Activated B cell treated with CpG ODN at 0.5 μM for 24 hours (primary cell): ENCODE measurements at regions not wholly inside any gene's neighbourhood (a gene's known extent, or its start where the extent isn't known, plus 50 kb on each side); places are given as distances from the start of the nearest gene placed in this dataset.
A peak's percentile ranks its signal among the peaks of the same experiment; 100 is the strongest.

Experiments
- ATAC-seq: fragments of 200-7000 bp; cut with Tn5 transposase; one replicate; pipeline ENCODE4 v1.10.0; 2021; ENCODE audit warnings: low read depth, mild to moderate bottlenecking, moderate library complexity
- CTCF ChIA-PET: fragments of 350-600 bp; sonication (Branson Sonifier 250); formaldehyde crosslinking; loops from one replicate; lab custom pipeline; 2021; ENCODE audit warnings: antibody characterized with exemption; lab: Charles Lee
- POLR2A ChIA-PET: fragments of 350-600 bp; sonication (Branson Sonifier 250); formaldehyde crosslinking; loops from one replicate; lab custom pipeline; 2021; ENCODE audit warnings: antibody characterized with exemption; lab: Charles Lee
- DNase-seq: peaks from one replicate; pipeline ENCODE4 v3.0.0; 2022
- H3K27ac Mint-ChIP-seq: one replicate; pipeline ENCODE4 v1.8.0; 2020; ENCODE audit warnings: mixed read lengths
- H3K27me3 Mint-ChIP-seq: one replicate; pipeline ENCODE4 v1.8.0; 2021; ENCODE audit warnings: mixed read lengths
- H3K36me3 Mint-ChIP-seq: one replicate; pipeline ENCODE4 v1.8.0; 2021; ENCODE audit warnings: low read depth, mixed read lengths
- H3K4me1 Mint-ChIP-seq: one replicate; pipeline ENCODE4 v1.8.0; 2021; ENCODE audit warnings: mixed read lengths
- H3K4me3 Mint-ChIP-seq: one replicate; pipeline ENCODE4 v1.8.0; 2020; ENCODE audit warnings: mild to moderate bottlenecking, mixed read lengths
- H3K9me3 Mint-ChIP-seq: one replicate; pipeline ENCODE4 v1.8.0; 2020; ENCODE audit warnings: mixed read lengths
- CTCF ChIP-seq: fragments of 200-600 bp; IDR thresholded peaks from one replicate; pipeline ENCODE4 v1.8.0; 2022; ENCODE audit warnings: antibody characterized with exemption, mild to moderate bottlenecking
- intact Hi-C: fragments of 100-400 bp; cut with micrococcal nuclease; formaldehyde crosslinking; loops from one replicate; pipeline ENCODE4 v1.15.1; 2024

DNA sequence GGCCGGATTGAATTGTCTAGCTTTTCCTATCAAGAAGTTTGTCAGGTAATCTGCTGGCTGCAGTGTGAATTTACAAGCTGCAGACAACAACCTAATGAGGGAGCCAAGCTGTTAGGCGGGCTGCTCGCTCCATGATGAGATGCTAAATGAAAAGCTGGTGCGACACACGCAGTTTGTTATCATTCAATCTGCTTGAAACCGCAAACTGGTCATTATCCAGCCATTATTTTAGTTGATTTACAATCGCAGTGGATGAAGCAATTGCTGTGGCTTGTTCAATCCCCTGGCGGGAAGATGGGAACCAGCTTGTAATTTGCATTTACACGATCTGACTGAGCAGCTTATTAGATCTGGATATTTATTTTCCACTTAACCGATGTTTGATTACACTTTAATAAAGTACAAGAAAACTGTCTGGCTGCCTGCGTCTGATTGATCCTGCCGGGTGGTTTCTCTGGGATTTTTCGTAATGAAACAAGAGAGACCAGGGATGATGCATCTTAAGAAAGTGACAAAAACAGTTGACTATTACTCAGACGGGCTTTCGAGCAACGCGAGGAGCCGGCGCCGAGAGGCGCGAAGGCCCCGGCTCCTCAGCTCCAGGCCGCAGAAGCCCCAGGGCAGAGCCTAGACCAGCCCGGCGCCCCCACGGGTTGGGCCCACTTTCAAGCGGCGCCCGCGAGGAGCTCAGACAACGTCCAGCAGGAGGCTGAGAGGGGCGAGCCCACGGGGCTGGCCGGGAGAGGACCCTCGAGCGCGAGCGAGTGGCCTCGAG is 118.0 kb upstream of the BARHL2 start:
- H3K27me3 Mint-ChIP-seq, result peaks cover 75% of the 10 kb centered on the region
- no peak for DNase-seq
- H3K27ac Mint-ChIP-seq, result no peak overlapping the region
- POLR2A ChIA-PET, result no interaction called here
- CTCF ChIA-PET, result no interaction called here
- no peak for ATAC-seq
- no peaks in the 10 kb centered on the region for H3K36me3 Mint-ChIP-seq
- H3K4me3 Mint-ChIP-seq, result peak overlapping the region; percentile 3
- H3K9me3 Mint-ChIP-seq, result no peaks in the 10 kb centered on the region
- intact Hi-C loops, result loop anchor here (2.0 kb wide), 1 partner anchor 112 kb away; no protein-coding TSS in a partner anchor
- TF ChIP-seq CTCF, result no peak
- H3K4me1 Mint-ChIP-seq, result peaks cover 23% of the 10 kb centered on the region

DNA sequence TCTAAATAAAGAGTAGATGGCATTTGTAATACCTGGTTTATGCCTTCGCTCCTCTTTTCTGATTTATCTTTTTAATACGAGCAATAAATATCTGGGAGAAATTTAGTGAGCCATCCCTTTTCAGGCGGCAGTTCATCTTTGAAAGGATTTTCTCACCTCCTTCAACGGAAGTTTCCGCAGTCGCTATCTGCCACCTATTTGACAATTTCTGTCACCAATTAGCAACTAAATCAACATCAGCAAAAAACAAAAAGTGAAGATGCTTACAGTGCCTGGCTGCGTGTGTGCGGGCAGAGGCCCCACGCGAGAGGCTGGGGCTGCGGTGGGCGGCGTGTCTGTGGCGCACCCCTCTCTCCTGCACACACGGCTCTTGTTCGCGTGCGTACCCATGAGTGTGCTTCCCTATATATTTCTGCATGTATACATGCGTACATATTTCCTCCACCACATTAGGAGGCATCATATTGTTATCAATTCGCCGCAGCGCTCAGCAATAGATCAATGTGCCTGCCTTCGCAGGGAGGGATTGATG is 117.3 kb upstream of the BARHL2 start:
- Mint-ChIP-seq H3K27me3 (peaks cover 73% of the 10 kb centered on the region), H3K4me3 (peak overlapping the region; percentile 3), H3K9me3 (no peaks in the 10 kb centered on the region), H3K27ac (no peak overlapping the region), H3K4me1 (peaks cover 23% of the 10 kb centered on the region), H3K36me3 (no peaks in the 10 kb centered on the region)
- ChIA-PET CTCF (no interaction called here), POLR2A (no interaction called here)
- DNase-seq (no peak), ATAC-seq (no peak)
- no peak for TF ChIP-seq CTCF
- intact Hi-C loops, result loop anchor here (2.0 kb wide), 1 partner anchor 112 kb away; no protein-coding TSS in a partner anchor

GRCh38 chr1:90833466-90834110 is 116.5 kb upstream of the BARHL2 start:
- DNase-seq, result no peak
- CTCF ChIA-PET, result no interaction called here
- no peaks in the 10 kb centered on the region for H3K36me3 Mint-ChIP-seq
- peaks cover 23% of the 10 kb centered on the region for H3K4me1 Mint-ChIP-seq
- no peak overlapping the region for H3K4me3 Mint-ChIP-seq
- peaks cover 69% of the 10 kb centered on the region for H3K27me3 Mint-ChIP-seq
- no peak overlapping the region for H3K27ac Mint-ChIP-seq
- POLR2A ChIA-PET, result no interaction called here
- H3K9me3 Mint-ChIP-seq, result no peaks in the 10 kb centered on the region
- ATAC-seq, result no peak
- intact Hi-C loops, result loop anchor here (2.0 kb wide), 1 partner anchor 111 kb away; no protein-coding TSS in a partner anchor
- TF ChIP-seq CTCF, result no peak

- DNase-seq (no peak), ATAC-seq (no peak)
- Mint-ChIP-seq H3K4me1 (peaks cover 23% of the 10 kb centered on the region), H3K27me3 (peaks cover 69% of the 10 kb centered on the region), H3K9me3 (no peaks in the 10 kb centered on the region), H3K4me3 (no peak overlapping the region), H3K36me3 (no peaks in the 10 kb centered on the region), H3K27ac (no peak overlapping the region)
- no peak for TF ChIP-seq CTCF
- intact Hi-C loops, result no loop called here
- CTCF ChIA-PET, result no interaction called here
- POLR2A ChIA-PET, result no interaction called here
These were observed 114.8 kb upstream of the BARHL2 start for GRCh38 chr1:90831910-90832309.

GRCh38 chr1:90826834-90827233 is 109.7 kb upstream of the BARHL2 start:
- POLR2A ChIA-PET, result no interaction called here
- Mint-ChIP-seq H3K9me3 (no peaks in the 10 kb centered on the region), H3K27ac (no peak overlapping the region), H3K4me1 (no peaks in the 10 kb centered on the region), H3K36me3 (no peaks in the 10 kb centered on the region), H3K4me3 (no peak overlapping the region), H3K27me3 (peaks cover 44% of the 10 kb centered on the region)
- ATAC-seq, result no peak
- intact Hi-C loops, result no loop called here
- CTCF ChIA-PET, result no interaction called here
- TF ChIP-seq CTCF, result no peak
- no peak for DNase-seq
